Tibial artery (tissue), 4 donors: ENCODE measurements at regions not wholly inside any gene's neighbourhood (a gene's known extent, or its start where the extent isn't known, plus 50 kb on each side); places are given as distances from the start of the nearest gene placed in this dataset.

ENCODE experiments used
- DNase-seq, 2 donors: peaks; one replicate each; pipeline ENCODE4 v3.0.0-alpha.2; 2019
- H3K27ac ChIP-seq, 2 donors: fragments of 200-600 bp; sonication (generic) in 1 of 2; 1 replicate in 1 of 2; 2 replicates in 1 of 2; pipeline ENCODE4 v1.5.1; 2018 to 2019; ENCODE audit warnings: mild to moderate bottlenecking in 1 of 2
- H3K27me3 ChIP-seq, 2 donors: fragments of 200-600 bp; sonication (generic) in 1 of 2; one replicate each; pipeline versions ENCODE4 v1.5.1 to v1.6.0; 2016 to 2019
- H3K36me3 ChIP-seq, 3 donors: fragments of 200-600 bp; sonication (generic) in 2 of 3; one replicate each; pipeline ENCODE4 v1.5.1; 2016 to 2019; ENCODE audit warnings: mild to moderate bottlenecking in 2 of 3
- H3K4me1 ChIP-seq, 4 donors: fragments of 200-600 bp; sonication (generic) in 2 of 4; 1 replicate in 3 of 4; 2 replicates in 1 of 4; pipeline ENCODE4 v1.5.1; 2016 to 2019
- H3K4me3 ChIP-seq, 2 donors: fragments of 200-600 bp; sonication (generic) in 1 of 2; 1 replicate in 1 of 2; 2 replicates in 1 of 2; pipeline ENCODE4 v1.5.1; 2018 to 2019; ENCODE audit warnings: mild to moderate bottlenecking in 2 of 2
- H3K9me3 ChIP-seq, 3 donors: fragments of 200-600 bp; sonication (generic) in 1 of 3; one replicate each; pipeline ENCODE4 v1.5.1; 2016 to 2019
- intact Hi-C: fragments of 100-400 bp; cut with DNase I; formaldehyde crosslinking; loops from one replicate; pipeline ENCODE4 v1.15.0; 2023; ENCODE audit warnings: low total_unique reads
- TF ChIP-seq, protein P1 (sequence below), 2 experiments: fragments of 200-600 bp in 1 of 2; fragments of 450-650 bp in 1 of 2; IDR thresholded peaks; one replicate each; pipeline ENCODE4 v1.5.1; 2017 to 2019; ENCODE audit warnings: antibody characterized with exemption in 2 of 2, mild to moderate bottlenecking in 1 of 2, moderate library complexity in 1 of 2

GRCh38 chr2:215808194-215808593 is 205.2 kb downstream of the MREG start:
- no peaks in the 10 kb centered on the region for H3K4me1 ChIP-seq
- H3K27me3 ChIP-seq = no peaks in the 10 kb centered on the region
- H3K27ac ChIP-seq = no peak overlapping the region
- intact Hi-C loops = no loop called here
- DNase-seq = no peak
- no peaks in the 10 kb centered on the region for H3K36me3 ChIP-seq
- no peak overlapping the region for H3K4me3 ChIP-seq
- TF ChIP-seq, protein P1, sequence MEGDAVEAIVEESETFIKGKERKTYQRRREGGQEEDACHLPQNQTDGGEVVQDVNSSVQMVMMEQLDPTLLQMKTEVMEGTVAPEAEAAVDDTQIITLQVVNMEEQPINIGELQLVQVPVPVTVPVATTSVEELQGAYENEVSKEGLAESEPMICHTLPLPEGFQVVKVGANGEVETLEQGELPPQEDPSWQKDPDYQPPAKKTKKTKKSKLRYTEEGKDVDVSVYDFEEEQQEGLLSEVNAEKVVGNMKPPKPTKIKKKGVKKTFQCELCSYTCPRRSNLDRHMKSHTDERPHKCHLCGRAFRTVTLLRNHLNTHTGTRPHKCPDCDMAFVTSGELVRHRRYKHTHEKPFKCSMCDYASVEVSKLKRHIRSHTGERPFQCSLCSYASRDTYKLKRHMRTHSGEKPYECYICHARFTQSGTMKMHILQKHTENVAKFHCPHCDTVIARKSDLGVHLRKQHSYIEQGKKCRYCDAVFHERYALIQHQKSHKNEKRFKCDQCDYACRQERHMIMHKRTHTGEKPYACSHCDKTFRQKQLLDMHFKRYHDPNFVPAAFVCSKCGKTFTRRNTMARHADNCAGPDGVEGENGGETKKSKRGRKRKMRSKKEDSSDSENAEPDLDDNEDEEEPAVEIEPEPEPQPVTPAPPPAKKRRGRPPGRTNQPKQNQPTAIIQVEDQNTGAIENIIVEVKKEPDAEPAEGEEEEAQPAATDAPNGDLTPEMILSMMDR (IDR thresholded peaks at IDR 0.05) = no peak
- H3K9me3 ChIP-seq = no peaks in the 10 kb centered on the region

DNA sequence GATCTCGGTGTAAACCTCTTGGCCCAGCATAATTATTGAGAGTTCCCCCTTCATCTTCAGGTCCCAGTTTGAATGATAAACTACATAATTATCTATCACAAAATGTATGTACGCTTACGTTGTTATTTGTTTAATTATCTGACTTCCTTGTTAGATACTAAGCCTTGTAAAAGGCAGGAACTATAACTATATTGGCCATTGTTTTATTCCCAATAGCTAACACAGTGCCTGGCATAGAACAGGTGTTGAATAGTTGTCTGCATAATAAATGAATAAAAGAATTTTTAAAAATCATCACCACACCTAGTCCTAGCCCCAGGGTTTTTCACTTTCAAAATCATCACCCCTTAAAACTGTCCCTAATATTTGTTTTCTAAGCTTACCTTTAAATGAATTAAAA is 207.9 kb downstream of the MREG start:
- Histone ChIP-seq H3K4me1 (peaks cover 0 to 3% (median 0%) of the 10 kb centered on the region in 4 donors), H3K27me3 (no peaks in the 10 kb centered on the region), H3K4me3 (no peak overlapping the region), H3K36me3 (no peaks in the 10 kb centered on the region), H3K9me3 (no peaks in the 10 kb centered on the region), H3K27ac (no peak overlapping the region)
- DNase-seq = no peak
- TF ChIP-seq, protein P1 (IDR thresholded peaks at IDR 0.05) = no peak
- intact Hi-C loops = no loop called here

GRCh38 chr2:215803150-215803549 is 210.2 kb downstream of the MREG start:
- Histone ChIP-seq H3K4me3 (no peak overlapping the region), H3K27me3 (no peaks in the 10 kb centered on the region), H3K9me3 (no peaks in the 10 kb centered on the region), H3K36me3 (no peaks in the 10 kb centered on the region), H3K4me1 (peaks cover 0 to 6% (median 0%) of the 10 kb centered on the region in 4 donors), H3K27ac (no peak overlapping the region)
- no peak for DNase-seq
- intact Hi-C loops = no loop called here
- TF ChIP-seq, protein P1 (IDR thresholded peaks at IDR 0.05) = no peak

DNA sequence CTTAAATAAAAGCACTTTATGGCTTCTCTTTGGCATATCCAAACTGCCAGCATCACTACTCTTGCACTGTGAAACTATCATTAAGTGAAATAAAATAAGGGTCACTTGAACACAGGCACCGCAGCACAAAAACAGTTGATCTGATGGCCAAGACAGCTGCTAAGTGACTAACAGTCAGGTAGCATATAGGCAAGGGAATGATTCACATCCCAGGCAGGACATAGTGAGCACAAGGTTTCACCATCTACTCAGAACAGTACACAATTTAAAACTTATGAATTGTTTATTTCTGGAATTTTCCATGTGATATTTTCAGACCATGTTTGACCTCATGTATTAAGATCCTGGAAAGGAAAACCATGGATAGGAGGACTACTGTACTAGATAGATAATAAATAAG is 214.2 kb downstream of the MREG start:
- H3K36me3 ChIP-seq = no peaks in the 10 kb centered on the region
- no peaks in the 10 kb centered on the region for H3K27me3 ChIP-seq
- no peak overlapping the region for H3K27ac ChIP-seq
- no peak for DNase-seq
- peaks cover 0 to 8% (median 2%) of the 10 kb centered on the region in 4 donors for H3K4me1 ChIP-seq
- TF ChIP-seq, protein P1 (IDR thresholded peaks at IDR 0.05) = no peak
- H3K4me3 ChIP-seq = no peak overlapping the region
- intact Hi-C loops = no loop called here
- H3K9me3 ChIP-seq = no peaks in the 10 kb centered on the region

DNA sequence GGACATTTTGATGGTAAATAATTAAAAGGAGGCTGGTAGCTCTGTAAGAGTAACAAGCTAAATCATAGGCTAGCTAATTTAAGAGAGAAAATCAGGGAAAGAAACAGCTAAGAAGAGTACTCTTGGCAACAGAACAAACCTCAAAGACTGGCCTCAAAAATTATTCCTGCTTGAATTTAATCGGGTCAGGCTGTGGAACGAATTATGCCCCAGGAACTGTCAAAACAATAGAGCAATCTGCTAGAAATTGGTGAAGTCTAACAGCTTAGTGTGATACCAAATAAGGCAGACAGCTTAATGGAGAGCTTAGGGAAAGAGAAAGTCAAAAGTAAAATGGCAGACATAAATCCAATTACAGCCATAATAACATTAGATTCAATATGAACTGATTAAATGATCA is 215.7 kb downstream of the MREG start:
- H3K4me1 ChIP-seq = peaks cover 0 to 18% (median 9%) of the 10 kb centered on the region in 4 donors
- DNase-seq = no peak
- intact Hi-C loops = no loop called here
- no peaks in the 10 kb centered on the region for H3K27me3 ChIP-seq
- TF ChIP-seq, protein P1 (IDR thresholded peaks at IDR 0.05) = no peak
- no peaks in the 10 kb centered on the region for H3K9me3 ChIP-seq
- no peak overlapping the region for H3K27ac ChIP-seq
- H3K36me3 ChIP-seq = no peaks in the 10 kb centered on the region
- H3K4me3 ChIP-seq = no peak overlapping the region
